ENCODE measurements at regions not wholly inside any gene's neighbourhood (a gene's known extent, or its start where the extent isn't known, plus 50 kb on each side); places are given as distances from the start of the nearest gene placed in this dataset.

DNA sequence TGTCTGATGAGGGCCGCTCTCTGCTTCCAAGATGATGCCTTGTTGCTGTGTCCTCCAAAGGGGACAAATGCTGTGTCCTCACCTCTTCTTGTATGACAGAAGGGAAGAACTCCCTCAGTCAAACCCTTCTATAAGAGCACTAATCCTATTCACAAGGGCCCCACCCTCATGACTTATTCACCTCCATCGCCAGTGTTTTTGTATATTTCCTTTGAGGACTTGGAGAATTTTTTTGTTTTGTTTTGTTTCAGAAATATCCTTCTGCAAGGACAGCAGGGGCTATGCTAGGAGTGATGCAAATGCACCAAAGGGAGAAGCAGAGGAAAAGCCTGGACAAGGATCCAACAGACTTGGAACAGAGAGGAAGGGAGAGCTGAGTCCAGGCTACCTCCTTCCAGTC lies 214.4 kb downstream of the TLE3 start:
- TF ChIP-seq, protein P1, sequence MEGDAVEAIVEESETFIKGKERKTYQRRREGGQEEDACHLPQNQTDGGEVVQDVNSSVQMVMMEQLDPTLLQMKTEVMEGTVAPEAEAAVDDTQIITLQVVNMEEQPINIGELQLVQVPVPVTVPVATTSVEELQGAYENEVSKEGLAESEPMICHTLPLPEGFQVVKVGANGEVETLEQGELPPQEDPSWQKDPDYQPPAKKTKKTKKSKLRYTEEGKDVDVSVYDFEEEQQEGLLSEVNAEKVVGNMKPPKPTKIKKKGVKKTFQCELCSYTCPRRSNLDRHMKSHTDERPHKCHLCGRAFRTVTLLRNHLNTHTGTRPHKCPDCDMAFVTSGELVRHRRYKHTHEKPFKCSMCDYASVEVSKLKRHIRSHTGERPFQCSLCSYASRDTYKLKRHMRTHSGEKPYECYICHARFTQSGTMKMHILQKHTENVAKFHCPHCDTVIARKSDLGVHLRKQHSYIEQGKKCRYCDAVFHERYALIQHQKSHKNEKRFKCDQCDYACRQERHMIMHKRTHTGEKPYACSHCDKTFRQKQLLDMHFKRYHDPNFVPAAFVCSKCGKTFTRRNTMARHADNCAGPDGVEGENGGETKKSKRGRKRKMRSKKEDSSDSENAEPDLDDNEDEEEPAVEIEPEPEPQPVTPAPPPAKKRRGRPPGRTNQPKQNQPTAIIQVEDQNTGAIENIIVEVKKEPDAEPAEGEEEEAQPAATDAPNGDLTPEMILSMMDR (IDR thresholded peaks at IDR 0.05; ENCODE audit: borderline replicate concordance, insufficient read depth, low read depth, low read length), result no peak
- no peak overlapping the region for H3K4me3 ChIP-seq (ENCODE audit: low read depth, low read length)

DNA sequence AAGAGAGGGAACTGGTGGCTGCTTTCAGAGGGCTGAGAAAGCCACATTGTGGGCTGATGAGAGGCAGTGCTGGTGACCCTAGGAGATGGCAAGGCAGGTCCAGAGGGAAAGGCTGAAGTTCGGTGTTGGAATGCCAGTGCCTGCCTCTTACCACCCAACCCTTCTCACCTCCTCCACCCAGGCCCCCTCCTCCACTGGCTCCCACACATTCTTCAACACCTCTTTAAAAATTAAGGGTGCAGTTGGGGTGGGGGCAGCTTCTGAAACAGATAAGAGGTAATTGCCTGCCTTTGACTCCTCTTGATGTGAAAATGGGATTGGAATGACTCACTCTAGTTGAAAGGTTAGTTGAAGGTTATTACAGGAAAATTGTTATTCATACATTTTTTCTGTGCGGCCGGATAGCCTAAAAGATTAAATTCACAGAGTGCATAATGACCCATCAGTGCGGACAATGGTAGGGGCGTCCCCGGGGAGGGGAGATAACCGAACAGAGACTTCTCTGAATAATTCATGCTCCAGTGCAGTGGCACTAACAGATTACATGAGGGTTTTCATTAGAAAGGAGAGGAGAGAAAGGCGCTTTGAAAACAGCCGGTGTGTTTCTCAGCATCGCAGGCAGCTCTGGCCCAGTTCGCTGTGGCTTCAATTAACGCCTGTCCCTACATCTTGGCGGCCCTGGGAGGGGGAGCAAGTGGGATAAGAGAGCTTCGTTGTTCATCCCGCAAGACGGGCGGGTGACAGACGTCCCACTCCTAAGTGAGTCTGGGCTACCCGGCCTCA lies 212.4 kb downstream of the TLE3 start:
- TF ChIP-seq, protein P1 (IDR thresholded peaks at IDR 0.05; ENCODE audit: borderline replicate concordance, insufficient read depth, low read depth, low read length), result no peak
- no peak overlapping the region for H3K4me3 ChIP-seq (ENCODE audit: low read depth, low read length)

DNA sequence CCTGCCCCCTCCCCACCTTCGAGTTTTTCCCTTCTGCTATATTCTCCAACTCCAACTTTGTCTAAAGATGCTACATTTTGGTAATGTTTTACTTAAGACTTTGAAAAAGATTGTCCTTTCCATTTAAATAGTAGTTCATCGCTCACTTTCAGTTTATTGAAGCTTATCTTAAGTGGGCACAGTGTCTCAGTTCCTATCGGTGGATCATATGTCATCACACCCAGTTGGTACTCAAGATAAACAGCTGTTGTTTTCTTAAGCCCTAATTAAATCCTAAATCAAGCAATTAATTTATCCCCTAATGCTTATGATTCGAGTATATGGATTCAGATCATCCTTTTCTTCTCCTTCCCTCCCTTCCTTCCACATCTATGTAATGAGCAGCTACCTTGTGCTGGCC lies 210.7 kb downstream of the TLE3 start:
- TF ChIP-seq, protein P1 (IDR thresholded peaks at IDR 0.05; ENCODE audit: borderline replicate concordance, insufficient read depth, low read depth, low read length), result no peak
- no peak overlapping the region for H3K4me3 ChIP-seq (ENCODE audit: low read depth, low read length)

DNA sequence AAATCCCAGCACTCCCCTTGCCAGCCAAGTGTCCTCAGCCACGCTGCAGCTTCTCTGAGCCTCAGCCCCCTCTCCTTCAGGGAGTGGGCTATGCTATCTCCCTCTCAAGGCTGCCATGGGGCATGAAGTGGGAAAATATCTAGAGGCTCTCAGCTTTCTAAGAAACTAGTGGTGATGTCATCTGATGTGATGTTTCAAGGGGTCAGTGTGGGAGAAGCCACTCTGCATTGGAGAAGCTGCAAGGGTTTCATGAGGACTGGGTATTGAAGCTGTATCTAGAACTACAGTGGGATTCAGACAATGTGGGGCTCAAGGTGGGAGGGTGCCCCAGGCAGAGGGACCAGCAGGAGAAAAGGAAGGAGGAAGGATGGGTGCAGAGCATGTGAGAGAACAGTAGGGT lies 210.2 kb downstream of the TLE3 start:
- H3K4me3 ChIP-seq (ENCODE audit: low read depth, low read length), result no peak overlapping the region
- TF ChIP-seq, protein P1 (IDR thresholded peaks at IDR 0.05; ENCODE audit: borderline replicate concordance, insufficient read depth, low read depth, low read length), result no peak

DNA sequence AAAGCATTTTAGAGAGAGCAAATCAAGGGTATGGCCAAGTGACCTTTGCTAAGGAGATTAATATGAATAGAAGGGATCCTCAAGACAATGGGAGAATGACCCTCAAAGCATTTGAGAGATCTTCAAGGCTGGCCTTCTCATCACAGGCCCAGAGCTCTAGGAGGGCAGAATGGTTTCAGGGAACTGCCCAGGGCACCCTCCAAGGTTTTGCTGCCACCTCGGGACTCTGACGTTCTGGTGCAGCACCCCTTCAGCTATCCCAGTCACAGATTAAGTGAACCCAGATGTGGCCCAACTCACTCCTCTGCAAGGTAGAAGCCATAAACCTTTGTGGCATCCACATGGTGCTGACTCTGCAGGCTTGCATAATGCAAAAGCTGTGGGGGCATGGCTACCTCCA lies 209.3 kb downstream of the TLE3 start:
- H3K4me3 ChIP-seq (ENCODE audit: low read depth, low read length), result no peak overlapping the region
- TF ChIP-seq, protein P1 (IDR thresholded peaks at IDR 0.05; ENCODE audit: borderline replicate concordance, insufficient read depth, low read depth, low read length), result no peak

DNA sequence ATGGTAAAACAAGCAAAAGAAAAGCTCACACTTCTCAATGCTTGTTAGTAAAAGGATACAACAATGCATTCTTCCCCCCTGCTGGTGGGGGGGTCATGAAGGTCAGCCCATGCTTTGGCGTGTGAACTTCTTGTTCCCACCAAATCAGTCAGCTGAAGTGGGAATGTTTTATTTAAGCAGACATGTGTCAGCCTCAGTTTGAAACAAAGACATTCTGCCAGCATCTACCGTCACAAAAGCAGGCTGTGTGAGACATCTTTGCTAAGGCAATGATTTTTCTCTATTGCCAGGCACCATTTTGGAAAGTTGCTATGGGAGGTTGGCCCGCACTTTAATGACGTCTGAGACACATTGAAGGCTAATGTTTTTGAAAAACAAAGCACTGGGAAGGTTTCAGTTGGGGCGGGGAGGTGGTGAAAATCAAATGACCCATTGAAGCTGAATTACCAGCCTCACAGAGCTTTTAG lies 206.6 kb downstream of the TLE3 start:
- TF ChIP-seq, protein P1 (IDR thresholded peaks at IDR 0.05; ENCODE audit: borderline replicate concordance, insufficient read depth, low read depth, low read length), result no peak
- no peak overlapping the region for H3K4me3 ChIP-seq (ENCODE audit: low read depth, low read length)

DNA sequence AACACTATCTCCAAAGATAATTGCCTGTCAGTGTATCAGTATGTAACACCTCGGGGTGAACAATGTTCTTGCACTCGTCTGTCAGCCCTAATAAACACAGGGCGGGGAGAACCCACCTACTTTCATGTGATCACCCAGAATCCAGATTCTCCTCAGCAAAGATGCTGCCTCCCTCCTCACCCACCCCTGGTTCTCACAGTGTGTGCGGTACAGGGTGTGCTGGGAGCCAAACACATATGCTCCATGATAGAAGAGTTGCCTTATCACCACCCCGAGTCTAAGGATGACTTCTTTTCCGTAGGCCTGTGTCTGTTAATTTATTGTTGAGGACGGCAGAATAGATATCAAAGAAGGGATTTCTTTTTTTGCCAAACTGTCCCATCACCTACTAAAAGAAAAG lies 206.1 kb downstream of the TLE3 start:
- TF ChIP-seq, protein P1 (IDR thresholded peaks at IDR 0.05; ENCODE audit: borderline replicate concordance, insufficient read depth, low read depth, low read length), result no peak
- H3K4me3 ChIP-seq (ENCODE audit: low read depth, low read length), result no peak overlapping the region
